ENCODE measurements at regions not wholly inside any gene's neighbourhood (a gene's known extent, or its start where the extent isn't known, plus 50 kb on each side); places are given as distances from the start of the nearest gene placed in this dataset.

DNA sequence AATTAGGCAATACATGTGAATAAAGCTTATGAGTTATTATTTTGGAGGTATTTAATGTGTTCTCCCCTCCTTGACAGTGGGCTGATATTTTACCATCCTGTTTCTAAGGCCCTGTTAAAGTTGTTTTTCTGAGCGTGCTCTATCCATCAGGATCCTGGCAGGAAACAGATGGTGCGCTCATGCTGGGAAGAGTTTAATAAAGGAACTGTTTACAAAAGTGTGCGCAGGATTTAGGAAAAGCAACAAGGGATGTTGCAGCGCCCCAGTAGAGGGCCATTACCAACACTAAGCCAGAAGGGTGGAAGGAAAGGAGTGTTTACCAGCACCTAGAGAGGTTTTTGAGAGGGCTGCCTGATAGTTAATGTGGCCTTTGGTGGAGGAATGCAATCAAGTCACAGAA, 374.5 kb downstream of the KCNRG start:
- 61 to 80% (median 74%) methylated on average over 4 of the region's 4 CpGs for WGBS, 5 donors
- no peaks in the 10 kb centered on the region for H3K9me3 ChIP-seq
- no peak for DNase-seq
- H3K36me3 ChIP-seq, result no peaks in the 10 kb centered on the region
- intact Hi-C loops (cut with DNase I; ENCODE audit: low total_unique reads), result no loop called here
- no peaks in the 10 kb centered on the region for H3K27me3 ChIP-seq (replicated peaks in 1 of 7)
- H3K4me3 ChIP-seq, result no peak overlapping the region
- no peak for TF ChIP-seq POLR2AphosphoS5 (IDR thresholded peaks at IDR 0.05)
- TF ChIP-seq POLR2A (IDR thresholded peaks at IDR 0.05), result no peak
- TF ChIP-seq, protein P1, sequence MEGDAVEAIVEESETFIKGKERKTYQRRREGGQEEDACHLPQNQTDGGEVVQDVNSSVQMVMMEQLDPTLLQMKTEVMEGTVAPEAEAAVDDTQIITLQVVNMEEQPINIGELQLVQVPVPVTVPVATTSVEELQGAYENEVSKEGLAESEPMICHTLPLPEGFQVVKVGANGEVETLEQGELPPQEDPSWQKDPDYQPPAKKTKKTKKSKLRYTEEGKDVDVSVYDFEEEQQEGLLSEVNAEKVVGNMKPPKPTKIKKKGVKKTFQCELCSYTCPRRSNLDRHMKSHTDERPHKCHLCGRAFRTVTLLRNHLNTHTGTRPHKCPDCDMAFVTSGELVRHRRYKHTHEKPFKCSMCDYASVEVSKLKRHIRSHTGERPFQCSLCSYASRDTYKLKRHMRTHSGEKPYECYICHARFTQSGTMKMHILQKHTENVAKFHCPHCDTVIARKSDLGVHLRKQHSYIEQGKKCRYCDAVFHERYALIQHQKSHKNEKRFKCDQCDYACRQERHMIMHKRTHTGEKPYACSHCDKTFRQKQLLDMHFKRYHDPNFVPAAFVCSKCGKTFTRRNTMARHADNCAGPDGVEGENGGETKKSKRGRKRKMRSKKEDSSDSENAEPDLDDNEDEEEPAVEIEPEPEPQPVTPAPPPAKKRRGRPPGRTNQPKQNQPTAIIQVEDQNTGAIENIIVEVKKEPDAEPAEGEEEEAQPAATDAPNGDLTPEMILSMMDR (IDR thresholded peaks at IDR 0.05 in 8 of 11, conservative IDR thresholded peaks at IDR 0.05 in 3 of 11), result no peak
- peaks cover 0 to 9% (median 0%) of the 10 kb centered on the region in 6 donors for H3K4me1 ChIP-seq
- peak overlapping the region in 5 of 8 donors; percentile 7 to 63 (median 51) for H3K27ac ChIP-seq

DNA sequence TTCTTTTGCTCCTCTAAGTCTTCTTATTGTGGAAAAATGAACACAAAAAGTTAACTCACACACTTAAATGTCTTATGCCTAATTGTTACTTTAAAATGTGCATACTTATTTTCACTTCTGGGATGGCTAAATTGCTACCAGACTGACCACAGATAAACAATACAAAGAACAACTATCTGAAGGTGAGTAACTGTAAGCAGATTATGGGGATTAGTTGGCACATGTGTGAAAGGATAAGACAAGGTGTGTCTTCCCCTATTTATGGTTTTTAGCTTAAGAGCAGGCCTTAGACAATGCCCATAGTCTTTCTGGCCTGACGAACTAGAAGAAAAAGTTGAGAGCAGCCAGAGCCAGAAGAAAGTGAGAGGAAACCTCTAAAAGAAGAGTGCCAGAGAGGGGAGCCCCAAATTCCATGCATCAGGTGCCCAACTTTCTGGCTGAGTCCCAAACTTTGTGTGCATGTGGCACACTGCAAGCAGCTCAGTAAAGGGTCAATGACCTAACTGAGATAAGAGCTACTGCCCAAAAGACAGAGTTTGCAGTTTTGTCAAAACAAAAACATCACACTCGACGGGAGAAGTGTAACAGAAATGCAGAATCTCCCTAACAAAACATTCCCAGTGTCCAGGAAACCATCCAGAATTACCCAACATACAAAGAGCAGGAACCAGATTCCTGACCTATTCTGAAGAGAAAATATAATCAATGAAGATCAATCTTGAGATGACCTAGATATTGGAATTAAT, 375.4 kb downstream of the KCNRG start:
- H3K36me3 ChIP-seq, result no peaks in the 10 kb centered on the region
- intact Hi-C loops (cut with DNase I; ENCODE audit: low total_unique reads), result no loop called here
- H3K4me1 ChIP-seq, result peaks cover 0 to 9% (median 0%) of the 10 kb centered on the region in 6 donors
- no peak overlapping the region for H3K27ac ChIP-seq
- no peak overlapping the region for H3K4me3 ChIP-seq
- TF ChIP-seq, protein P1 (IDR thresholded peaks at IDR 0.05 in 8 of 11, conservative IDR thresholded peaks at IDR 0.05 in 3 of 11), result no peak
- TF ChIP-seq POLR2A (IDR thresholded peaks at IDR 0.05) (no peak), POLR2AphosphoS5 (IDR thresholded peaks at IDR 0.05) (no peak)
- WGBS, 5 donors, result 75 to 89% (median 81%) methylated on average over 3 of the region's 3 CpGs
- H3K27me3 ChIP-seq (replicated peaks in 1 of 7), result no peaks in the 10 kb centered on the region
- no peaks in the 10 kb centered on the region for H3K9me3 ChIP-seq
- DNase-seq, result no peak

DNA sequence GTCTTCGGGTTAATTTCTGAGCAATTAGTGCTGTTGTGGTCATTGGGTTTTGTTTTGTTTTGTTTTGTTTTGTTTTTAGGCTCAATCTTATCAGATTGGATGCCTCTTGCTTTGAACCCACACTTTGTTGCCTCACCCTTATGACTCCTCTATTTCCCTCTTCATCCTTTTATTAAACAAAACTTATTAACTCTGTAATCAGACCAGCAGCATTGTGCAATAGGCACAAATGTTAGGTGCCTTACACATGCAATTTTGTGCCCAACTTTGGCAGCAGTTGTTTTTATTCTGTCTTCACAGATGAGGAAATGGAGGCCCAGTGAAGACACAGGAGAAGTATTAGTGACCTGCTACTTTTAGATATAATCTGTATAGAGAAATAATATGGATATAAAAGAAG, 377.7 kb downstream of the KCNRG start:
- intact Hi-C loops (cut with DNase I; ENCODE audit: low total_unique reads), result no loop called here
- no peaks in the 10 kb centered on the region for H3K9me3 ChIP-seq
- H3K36me3 ChIP-seq, result no peaks in the 10 kb centered on the region
- H3K4me3 ChIP-seq, result no peak overlapping the region
- DNase-seq, result no peak
- no peak for TF ChIP-seq POLR2A (IDR thresholded peaks at IDR 0.05)
- TF ChIP-seq POLR2AphosphoS5 (IDR thresholded peaks at IDR 0.05), result no peak
- TF ChIP-seq, protein P1 (IDR thresholded peaks at IDR 0.05 in 8 of 11, conservative IDR thresholded peaks at IDR 0.05 in 3 of 11), result no peak
- 79 to 93% (median 84%) methylated on average over 1 of the region's 1 CpG for WGBS, 5 donors
- no peaks in the 10 kb centered on the region for H3K27me3 ChIP-seq (replicated peaks in 1 of 7)
- no peaks in the 10 kb centered on the region for H3K4me1 ChIP-seq
- no peak overlapping the region for H3K27ac ChIP-seq

DNA sequence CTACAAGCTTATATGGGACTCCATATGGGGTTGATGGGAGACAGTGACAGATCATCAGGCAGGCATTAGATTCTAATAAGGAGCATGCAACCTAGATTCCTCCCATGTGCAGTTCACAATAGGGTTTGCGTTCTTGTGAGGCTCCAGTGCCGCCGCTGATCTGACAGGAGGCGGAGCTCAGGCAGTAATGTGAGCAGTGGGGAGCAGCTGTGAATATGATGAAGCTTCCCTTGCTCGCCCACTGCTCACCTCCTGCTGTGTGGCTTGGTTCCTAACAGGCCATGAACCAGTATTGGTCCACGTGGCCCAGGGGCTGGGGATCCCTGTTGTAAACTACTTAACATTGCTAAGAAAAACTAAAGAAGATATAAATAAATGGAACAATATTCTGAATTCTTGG, 378.4 kb downstream of the KCNRG start:
- TF ChIP-seq POLR2AphosphoS5 (IDR thresholded peaks at IDR 0.05) (no peak), POLR2A (IDR thresholded peaks at IDR 0.05) (no peak)
- TF ChIP-seq, protein P1 (IDR thresholded peaks at IDR 0.05 in 8 of 11, conservative IDR thresholded peaks at IDR 0.05 in 3 of 11), result no peak
- WGBS, 5 donors, result 67 to 81% (median 76%) methylated on average over 6 of the region's 6 CpGs
- Histone ChIP-seq H3K9me3 (no peaks in the 10 kb centered on the region), H3K36me3 (no peaks in the 10 kb centered on the region), H3K4me1 (no peaks in the 10 kb centered on the region), H3K27ac (no peak overlapping the region), H3K4me3 (no peak overlapping the region), H3K27me3 (replicated peaks in 1 of 7) (no peaks in the 10 kb centered on the region)
- no peak for DNase-seq
- intact Hi-C loops (cut with DNase I; ENCODE audit: low total_unique reads), result no loop called here
